WTC11 (cell line): ENCODE measurements at regions not wholly inside any gene's neighbourhood (a gene's known extent, or its start where the extent isn't known, plus 50 kb on each side); places are given as distances from the start of the nearest gene placed in this dataset.

Experiments
- ATAC-seq: fragments of 200-7000 bp; cut with Tn5 transposase; 2 replicates; pipeline ENCODE4 v1.10.0; 2021; ENCODE audit warnings: mild to moderate bottlenecking, moderate library complexity
- CTCF ChIA-PET: fragments of 300-600 bp; sonication (Branson Sonifier 250); formaldehyde crosslinking; loops from one replicate; lab custom pipeline; 2021; ENCODE audit warnings: antibody characterized with exemption; lab: Charles Lee
- POLR2A ChIA-PET: fragments of 350-600 bp; sonication (Branson Sonifier 250); formaldehyde crosslinking; loops from one replicate; lab custom pipeline; 2021; ENCODE audit warnings: antibody characterized with exemption; lab: Charles Lee
- DNase-seq: peaks from one replicate; pipeline ENCODE4 v3.0.0; 2021; ENCODE audit warnings: low spot score
- H3K27ac Mint-ChIP-seq: 2 replicates; pipeline ENCODE4 v1.8.0; 2021; ENCODE audit warnings: mixed read lengths
- H3K27me3 Mint-ChIP-seq: 2 replicates; pipeline ENCODE4 v1.8.0; 2021; ENCODE audit warnings: low read depth, mild to moderate bottlenecking, moderate library complexity, mixed read lengths
- H3K36me3 Mint-ChIP-seq: 2 replicates; pipeline ENCODE4 v1.8.0; 2021; ENCODE audit warnings: mixed read lengths
- H3K4me1 Mint-ChIP-seq: 2 replicates; pipeline ENCODE4 v1.8.0; 2022; ENCODE audit warnings: mixed read lengths
- H3K4me3 Mint-ChIP-seq: 2 replicates; pipeline ENCODE4 v1.8.0; 2021; ENCODE audit warnings: mild to moderate bottlenecking, moderate library complexity, mixed read lengths
- H3K9me3 Mint-ChIP-seq: 2 replicates; pipeline ENCODE4 v1.8.0; 2021; ENCODE audit warnings: mixed read lengths
- CBFB ChIP-seq: sonication (generic); formaldehyde crosslinking; IDR thresholded peaks from 2 replicates; pipeline ENCODE4 v1.8.1; 2022; ENCODE audit warnings: mild to moderate bottlenecking, low read depth, missing genetic modification reagents
- CDX4 ChIP-seq: fragments of 250-450 bp; sonication (Bioruptor Pico); IDR thresholded peaks from 2 replicates; pipeline ENCODE4 v1.9.0; 2021; ENCODE audit warnings: moderate library complexity, mild to moderate bottlenecking, inconsistent platforms, borderline replicate concordance
- CREM ChIP-seq: sonication (generic); formaldehyde crosslinking; IDR thresholded peaks from 2 replicates; pipeline ENCODE4 v1.8.1; 2022; ENCODE audit warnings: mild to moderate bottlenecking, missing genetic modification reagents, moderate library complexity
- E2F4 ChIP-seq: sonication (generic); formaldehyde crosslinking; IDR thresholded peaks from 2 replicates; pipeline ENCODE4 v1.8.1; 2022; ENCODE audit warnings: low read depth, mild to moderate bottlenecking, moderate library complexity, missing genetic modification reagents, borderline replicate concordance
- GRHL2 ChIP-seq: fragments of 250-450 bp; sonication (Bioruptor Pico); IDR thresholded peaks from 2 replicates; pipeline ENCODE4 v1.8.0; 2022; ENCODE audit warnings: mild to moderate bottlenecking, moderate library complexity; ENCODE audit not compliant: insufficient replicate concordance, severe bottlenecking
- HMGXB4 ChIP-seq: sonication (generic); formaldehyde crosslinking; IDR thresholded peaks from 2 replicates; pipeline ENCODE4 v1.8.1; 2023; ENCODE audit warnings: mild to moderate bottlenecking, moderate library complexity, missing genetic modification reagents
- IRF1 ChIP-seq: sonication (generic); formaldehyde crosslinking; IDR thresholded peaks from 2 replicates; pipeline ENCODE4 v1.8.0; 2023; ENCODE audit warnings: missing genetic modification reagents
- MLX ChIP-seq: sonication (generic); formaldehyde crosslinking; IDR thresholded peaks from 2 replicates; pipeline ENCODE4 v1.8.1; 2023; ENCODE audit warnings: mild to moderate bottlenecking, missing genetic modification reagents, moderate library complexity
- MYBL2 ChIP-seq: sonication (generic); formaldehyde crosslinking; IDR thresholded peaks from 2 replicates; pipeline ENCODE4 v1.8.1; 2023; ENCODE audit warnings: mild to moderate bottlenecking, moderate library complexity, missing genetic modification reagents
- NFATC4 ChIP-seq: fragments of 250-450 bp; sonication (Bioruptor Pico); IDR thresholded peaks from 2 replicates; pipeline ENCODE4 v1.9.0; 2021; ENCODE audit warnings: mild to moderate bottlenecking
- NR3C1 ChIP-seq: sonication (generic); formaldehyde crosslinking; conservative IDR thresholded peaks from 2 replicates; pipeline ENCODE4 v1.8.1; 2023; ENCODE audit warnings: low read depth, mild to moderate bottlenecking, missing genetic modification reagents
- PRRX2 ChIP-seq: fragments of 250-450 bp; sonication (Bioruptor Pico); IDR thresholded peaks from 2 replicates; pipeline ENCODE4 v1.8.0; 2021; ENCODE audit warnings: mild to moderate bottlenecking
- TCF7 ChIP-seq: sonication (generic); formaldehyde crosslinking; IDR thresholded peaks from 2 replicates; pipeline ENCODE4 v1.8.0; 2022; ENCODE audit warnings: mild to moderate bottlenecking, low read depth, missing genetic modification reagents, moderate library complexity
- ZNF532 ChIP-seq: fragments of 250-450 bp; sonication (Bioruptor Pico); IDR thresholded peaks from 2 replicates; pipeline ENCODE4 v1.9.0; 2021; ENCODE audit warnings: mild to moderate bottlenecking, borderline replicate concordance
- TF ChIP-seq, protein P1 (sequence below): fragments of 250-450 bp; sonication (Bioruptor Pico); conservative IDR thresholded peaks from 2 replicates; pipeline ENCODE4 v1.9.0; 2021; ENCODE audit warnings: mild to moderate bottlenecking
- TF ChIP-seq, protein P2 (sequence below): sonication (generic); formaldehyde crosslinking; IDR thresholded peaks from 2 replicates; pipeline ENCODE4 v1.8.0; 2022; ENCODE audit warnings: mild to moderate bottlenecking, missing genetic modification reagents

- H3K4me3 Mint-ChIP-seq, result no peak overlapping the region
- no peak for DNase-seq
- peaks cover 11% of the 10 kb centered on the region for H3K36me3 Mint-ChIP-seq
- ATAC-seq, result no peak
- no peak overlapping the region for H3K27ac Mint-ChIP-seq
- H3K9me3 Mint-ChIP-seq, result peaks cover 30% of the 10 kb centered on the region
- POLR2A ChIA-PET, result no interaction called here
- CTCF ChIA-PET, result no interaction called here
- TF ChIP-seq MLX (no peak), TCF7 (no peak), MYBL2 (CRISPR knock-in tag) (no peak), NR3C1 (no peak), CDX4 (CRISPR knock-in tag) (no peak), HMGXB4 (CRISPR knock-in tag) (no peak), ZNF532 (CRISPR knock-in tag) (no peak), CBFB (CRISPR knock-in tag) (no peak), IRF1 (CRISPR knock-in tag) (no peak), CREM (CRISPR knock-in tag) (no peak), NFATC4 (CRISPR knock-in tag) (no peak)
- TF ChIP-seq, protein P1, sequence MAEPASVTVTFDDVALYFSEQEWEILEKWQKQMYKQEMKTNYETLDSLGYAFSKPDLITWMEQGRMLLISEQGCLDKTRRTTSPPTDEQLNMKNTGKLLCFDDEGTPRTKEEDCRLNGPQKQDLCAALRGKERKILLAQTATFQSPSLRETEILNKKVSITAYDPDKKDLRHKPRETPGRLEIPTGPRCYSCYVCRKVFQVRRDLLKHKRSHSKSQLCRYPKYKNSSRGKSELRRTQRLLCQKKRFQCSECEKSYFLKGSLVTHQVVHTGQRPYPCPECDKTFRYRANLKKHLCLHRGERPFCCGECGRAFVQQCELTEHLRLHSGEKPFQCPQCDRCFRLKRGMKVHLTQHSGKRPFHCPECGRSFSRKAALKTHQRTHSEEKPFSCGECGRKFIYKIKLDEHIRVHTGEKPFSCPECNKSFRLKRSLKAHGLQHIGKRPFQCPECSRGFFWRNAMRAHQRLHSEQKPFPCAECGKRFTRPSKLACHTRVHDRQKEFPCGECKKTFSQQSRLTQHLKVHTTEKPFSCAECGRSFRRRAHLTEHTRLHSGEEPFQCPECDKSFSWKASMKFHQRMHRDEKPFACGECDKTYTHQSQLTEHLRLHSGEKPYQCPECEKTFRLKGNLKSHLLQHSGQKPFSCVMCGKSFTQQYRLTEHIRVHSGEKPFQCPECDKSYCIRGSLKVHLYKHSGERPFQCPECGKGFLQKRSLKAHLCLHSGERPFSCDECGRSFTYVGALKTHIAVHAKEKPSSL, result no peak
- peaks cover 6% of the 10 kb centered on the region; the same call in 1 of the 2 replicates for H3K27me3 Mint-ChIP-seq
- H3K4me1 Mint-ChIP-seq, result no peaks in the 10 kb centered on the region
These were observed 114.9 kb upstream of the MOCS1 start for GRCh38 chr6:40049128-40049527.

- DNase-seq, result no peak
- CTCF ChIA-PET, result no interaction called here
- H3K4me3 Mint-ChIP-seq, result no peak overlapping the region
- no peak for ATAC-seq
- H3K27ac Mint-ChIP-seq, result no peak overlapping the region
- POLR2A ChIA-PET, result no interaction called here
- TF ChIP-seq, protein P2, sequence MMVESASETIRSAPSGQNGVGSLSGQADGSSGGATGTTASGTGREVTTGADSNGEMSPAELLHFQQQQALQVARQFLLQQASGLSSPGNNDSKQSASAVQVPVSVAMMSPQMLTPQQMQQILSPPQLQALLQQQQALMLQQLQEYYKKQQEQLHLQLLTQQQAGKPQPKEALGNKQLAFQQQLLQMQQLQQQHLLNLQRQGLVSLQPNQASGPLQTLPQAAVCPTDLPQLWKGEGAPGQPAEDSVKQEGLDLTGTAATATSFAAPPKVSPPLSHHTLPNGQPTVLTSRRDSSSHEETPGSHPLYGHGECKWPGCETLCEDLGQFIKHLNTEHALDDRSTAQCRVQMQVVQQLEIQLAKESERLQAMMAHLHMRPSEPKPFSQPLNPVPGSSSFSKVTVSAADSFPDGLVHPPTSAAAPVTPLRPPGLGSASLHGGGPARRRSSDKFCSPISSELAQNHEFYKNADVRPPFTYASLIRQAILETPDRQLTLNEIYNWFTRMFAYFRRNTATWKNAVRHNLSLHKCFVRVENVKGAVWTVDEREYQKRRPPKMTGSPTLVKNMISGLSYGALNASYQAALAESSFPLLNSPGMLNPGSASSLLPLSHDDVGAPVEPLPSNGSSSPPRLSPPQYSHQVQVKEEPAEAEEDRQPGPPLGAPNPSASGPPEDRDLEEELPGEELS, result no peak
- TF ChIP-seq GRHL2 (no peak), E2F4 (CRISPR knock-in tag) (no peak), PRRX2 (CRISPR knock-in tag) (no peak)
- H3K36me3 Mint-ChIP-seq, result peaks cover 9% of the 10 kb centered on the region
- peaks cover 37% of the 10 kb centered on the region for H3K9me3 Mint-ChIP-seq
- H3K4me1 Mint-ChIP-seq, result peaks cover 16% of the 10 kb centered on the region
- H3K27me3 Mint-ChIP-seq, result peaks cover 8% of the 10 kb centered on the region
These were observed 109.9 kb upstream of the MOCS1 start for GRCh38 chr6:40044196-40044595.
